Chondrocyte (in vitro differentiated cells): ENCODE measurements at regions not wholly inside any gene's neighbourhood (a gene's known extent, or its start where the extent isn't known, plus 50 kb on each side); places are given as distances from the start of the nearest gene placed in this dataset.
"Not testable (repeated sequence)": the region's sequence is repeated elsewhere in the genome, so short reads cannot be mapped to it uniquely, and the experiment has no call there.

Experiments
- DNase-seq: peaks from one replicate; pipeline ENCODE4 v3.0.0; 2021; ENCODE audit warnings: mixed read lengths, low spot score
- H3K27ac Mint-ChIP-seq: one replicate; pipeline ENCODE4 v1.8.0; 2021; ENCODE audit warnings: mild to moderate bottlenecking, moderate library complexity, mixed read lengths; ENCODE audit not compliant: unreplicated experiment
- H3K27me3 Mint-ChIP-seq: 2 replicates; pipeline ENCODE4 v1.8.0; 2021; ENCODE audit warnings: low read depth, mixed read lengths
- H3K36me3 Mint-ChIP-seq: 2 replicates; pipeline ENCODE4 v1.8.0; 2021; ENCODE audit warnings: low read depth, mixed read lengths
- H3K4me1 Mint-ChIP-seq: 2 replicates; pipeline ENCODE4 v1.8.0; 2021; ENCODE audit warnings: low read depth, mild to moderate bottlenecking, mixed read lengths
- H3K4me3 Mint-ChIP-seq: one replicate; pipeline ENCODE4 v1.8.0; 2021; ENCODE audit warnings: mild to moderate bottlenecking, moderate library complexity, mixed read lengths; ENCODE audit not compliant: unreplicated experiment
- H3K9me3 Mint-ChIP-seq: 2 replicates; pipeline ENCODE4 v1.8.0; 2021; ENCODE audit warnings: low read depth, mixed read lengths
- CTCF ChIP-seq: fragments of 200-600 bp; sonication (generic); IDR thresholded peaks from 2 replicates; pipeline ENCODE4 v1.5.0; 2021; ENCODE audit warnings: antibody characterized with exemption, mild to moderate bottlenecking, moderate library complexity

DNA sequence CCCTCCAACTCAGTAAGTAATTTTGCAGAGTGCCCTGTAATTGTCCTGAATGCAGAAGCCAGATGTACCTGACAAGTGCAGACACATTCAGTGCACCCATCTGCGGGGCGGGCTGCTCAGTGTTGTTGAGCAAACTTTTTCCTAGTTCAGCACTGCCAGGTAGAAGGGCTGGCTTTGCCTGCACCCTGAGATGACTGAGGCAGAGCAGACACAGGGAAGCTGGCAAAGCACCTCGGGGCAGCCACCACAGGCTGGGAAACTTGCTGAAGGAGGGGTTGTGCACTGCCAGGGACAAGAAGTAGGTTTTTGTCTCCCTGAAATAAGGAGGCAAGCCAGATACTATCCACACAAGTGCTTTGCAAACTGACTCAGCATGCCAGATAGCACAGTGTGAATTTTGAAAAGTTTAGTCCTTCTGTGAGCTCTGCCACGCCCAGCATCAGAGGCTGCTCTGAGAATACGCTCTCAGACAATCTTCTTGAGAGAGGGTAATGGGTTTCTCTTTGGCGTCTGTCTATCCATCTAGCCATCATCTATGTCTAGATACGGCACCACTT, 62.3 kb downstream of the SOWAHC start:
- Mint-ChIP-seq H3K9me3 (peaks cover 5% of the 10 kb centered on the region), H3K4me1 (peaks cover 7% of the 10 kb centered on the region), H3K4me3 (no peak overlapping the region), H3K36me3 (no peaks in the 10 kb centered on the region), H3K27me3 (peaks cover 34% of the 10 kb centered on the region), H3K27ac (no peak overlapping the region)
- no peak for DNase-seq
- no peak for TF ChIP-seq CTCF

- not testable (repeated sequence) for DNase-seq, H3K9me3 Mint-ChIP-seq, H3K27ac Mint-ChIP-seq, H3K36me3 Mint-ChIP-seq, H3K4me3 Mint-ChIP-seq, H3K4me1 Mint-ChIP-seq
- H3K27me3 Mint-ChIP-seq = peaks cover 34% of the 10 kb centered on the region
Measured at GRCh38 chr2:109677121-109677731, 63.1 kb downstream of the SOWAHC start.

GRCh38 chr2:109677835-109678580, 63.8 kb downstream of the SOWAHC start:
- Mint-ChIP-seq H3K4me3 (no peak overlapping the region), H3K27ac (no peak overlapping the region), H3K4me1 (peaks cover 7% of the 10 kb centered on the region)

DNA sequence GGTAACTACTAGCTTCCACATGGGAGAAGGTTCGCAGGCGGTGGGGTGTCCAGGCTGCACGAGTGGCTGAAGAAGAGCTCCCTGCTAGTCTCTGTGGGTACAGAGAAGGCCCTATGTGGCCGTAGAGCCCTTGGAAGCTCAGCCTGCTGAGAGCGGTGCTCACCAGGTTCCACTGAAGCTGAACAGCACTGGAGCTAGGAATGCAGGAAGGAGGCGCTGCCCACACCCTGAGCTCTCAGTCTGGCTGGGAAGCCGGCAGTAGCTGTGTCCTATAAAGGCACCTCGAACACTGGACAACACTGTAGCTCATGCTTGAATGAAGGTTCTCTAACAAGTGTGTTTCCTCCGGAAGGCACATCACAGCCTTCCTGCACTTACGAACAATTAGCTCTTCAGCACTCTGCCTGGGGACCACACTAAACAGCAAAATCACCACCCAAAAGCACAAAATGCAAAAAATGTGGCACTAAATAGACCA, 64.6 kb downstream of the SOWAHC start:
- peaks cover 34% of the 10 kb centered on the region for H3K27me3 Mint-ChIP-seq
- not testable (repeated sequence) for H3K36me3 Mint-ChIP-seq, H3K27ac Mint-ChIP-seq, H3K4me1 Mint-ChIP-seq, DNase-seq, H3K4me3 Mint-ChIP-seq, H3K9me3 Mint-ChIP-seq

More at GRCh38 chr2:109677835-109678580, 63.8 kb downstream of the SOWAHC start:
- no peaks in the 10 kb centered on the region for H3K36me3 Mint-ChIP-seq
- no peak for TF ChIP-seq CTCF
- peaks cover 34% of the 10 kb centered on the region for H3K27me3 Mint-ChIP-seq
- no peak for DNase-seq
- H3K9me3 Mint-ChIP-seq = peaks cover 5% of the 10 kb centered on the region

DNA sequence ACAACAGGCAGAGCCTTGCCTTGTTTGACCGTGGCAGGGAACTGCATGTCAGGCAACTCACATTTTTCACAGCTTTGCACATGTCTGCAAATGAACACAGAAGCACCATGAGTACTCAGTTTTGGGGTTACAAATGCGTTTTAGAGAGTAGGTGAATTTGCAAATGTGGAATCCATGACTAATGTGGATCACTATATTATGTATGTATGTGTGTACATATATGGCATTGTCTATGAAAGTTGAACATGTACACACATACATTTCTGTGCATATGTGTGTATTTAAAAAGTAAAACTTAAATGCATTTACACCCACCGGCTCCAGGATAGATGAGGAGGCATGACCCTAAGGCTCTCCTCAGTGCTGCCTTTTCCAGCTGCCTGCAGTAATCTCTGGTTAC, 65.1 kb downstream of the SOWAHC start:
- Mint-ChIP-seq H3K4me3 (no peak overlapping the region), H3K27ac (no peak overlapping the region), H3K9me3 (no peaks in the 10 kb centered on the region), H3K27me3 (peaks cover 34% of the 10 kb centered on the region), H3K36me3 (no peaks in the 10 kb centered on the region), H3K4me1 (peaks cover 7% of the 10 kb centered on the region)
- DNase-seq = no peak
- TF ChIP-seq CTCF = no peak

- H3K36me3 Mint-ChIP-seq = no peaks in the 10 kb centered on the region
- no peak for TF ChIP-seq CTCF
- H3K4me1 Mint-ChIP-seq = peaks cover 7% of the 10 kb centered on the region
- peaks cover 33% of the 10 kb centered on the region for H3K27me3 Mint-ChIP-seq
- no peak for DNase-seq
- H3K9me3 Mint-ChIP-seq = no peaks in the 10 kb centered on the region
- H3K4me3 Mint-ChIP-seq = no peak overlapping the region
- H3K27ac Mint-ChIP-seq = no peak overlapping the region
Measured at GRCh38 chr2:109679626-109680025, 65.5 kb downstream of the SOWAHC start.
